ENCODE measurements at regions not wholly inside any gene's neighbourhood (a gene's known extent, or its start where the extent isn't known, plus 50 kb on each side); places are given as distances from the start of the nearest gene placed in this dataset.

- Mint-ChIP-seq H3K9me3 (ENCODE audit: unreplicated experiment) (peaks cover 2% of the 10 kb centered on the region), H3K4me1 (ENCODE audit: low read depth, unreplicated experiment) (no peaks in the 10 kb centered on the region), H3K36me3 (ENCODE audit: unreplicated experiment) (no peaks in the 10 kb centered on the region), H3K27me3 (ENCODE audit: unreplicated experiment) (peaks cover 1% of the 10 kb centered on the region), H3K27ac (ENCODE audit: unreplicated experiment) (no peak overlapping the region), H3K4me3 (ENCODE audit: unreplicated experiment) (no peak overlapping the region)
- no peak for TF ChIP-seq CTCF (IDR thresholded peaks at IDR 0.05; ENCODE audit: partially characterized antibody, unreplicated experiment)
- no peak for DNase-seq
These were observed 445.6 kb downstream of the PLPP3 start for GRCh38 chr1:56133522-56134472.

GRCh38 chr1:56132520-56132919 lies 446.8 kb downstream of the PLPP3 start:
- DNase-seq, result no peak
- no peak for TF ChIP-seq CTCF (IDR thresholded peaks at IDR 0.05; ENCODE audit: partially characterized antibody, unreplicated experiment)
- H3K9me3 Mint-ChIP-seq (ENCODE audit: unreplicated experiment), result peaks cover 2% of the 10 kb centered on the region
- no peak overlapping the region for H3K27ac Mint-ChIP-seq (ENCODE audit: unreplicated experiment)
- H3K4me3 Mint-ChIP-seq (ENCODE audit: unreplicated experiment), result no peak overlapping the region
- no peaks in the 10 kb centered on the region for H3K4me1 Mint-ChIP-seq (ENCODE audit: low read depth, unreplicated experiment)
- peaks cover 1% of the 10 kb centered on the region for H3K27me3 Mint-ChIP-seq (ENCODE audit: unreplicated experiment)
- H3K36me3 Mint-ChIP-seq (ENCODE audit: unreplicated experiment), result no peaks in the 10 kb centered on the region

GRCh38 chr1:56129837-56130236 lies 449.5 kb downstream of the PLPP3 start:
- Mint-ChIP-seq H3K27me3 (ENCODE audit: unreplicated experiment) (no peaks in the 10 kb centered on the region), H3K9me3 (ENCODE audit: unreplicated experiment) (no peaks in the 10 kb centered on the region), H3K4me1 (ENCODE audit: low read depth, unreplicated experiment) (no peaks in the 10 kb centered on the region), H3K27ac (ENCODE audit: unreplicated experiment) (no peak overlapping the region), H3K36me3 (ENCODE audit: unreplicated experiment) (no peaks in the 10 kb centered on the region), H3K4me3 (ENCODE audit: unreplicated experiment) (no peak overlapping the region)
- no peak for DNase-seq
- TF ChIP-seq CTCF (IDR thresholded peaks at IDR 0.05; ENCODE audit: partially characterized antibody, unreplicated experiment), result no peak

- no peaks in the 10 kb centered on the region for H3K4me1 Mint-ChIP-seq (ENCODE audit: low read depth, unreplicated experiment)
- peaks cover 4% of the 10 kb centered on the region for H3K9me3 Mint-ChIP-seq (ENCODE audit: unreplicated experiment)
- H3K27me3 Mint-ChIP-seq (ENCODE audit: unreplicated experiment), result no peaks in the 10 kb centered on the region
- no peak overlapping the region for H3K4me3 Mint-ChIP-seq (ENCODE audit: unreplicated experiment)
- no peak overlapping the region for H3K27ac Mint-ChIP-seq (ENCODE audit: unreplicated experiment)
- H3K36me3 Mint-ChIP-seq (ENCODE audit: unreplicated experiment), result no peaks in the 10 kb centered on the region
- no peak for TF ChIP-seq CTCF (IDR thresholded peaks at IDR 0.05; ENCODE audit: partially characterized antibody, unreplicated experiment)
- no peak for DNase-seq
These were observed 454.0 kb downstream of the PLPP3 start for GRCh38 chr1:56125316-56125715.

- H3K4me3 Mint-ChIP-seq (ENCODE audit: unreplicated experiment), result no peak overlapping the region
- peaks cover 4% of the 10 kb centered on the region for H3K9me3 Mint-ChIP-seq (ENCODE audit: unreplicated experiment)
- H3K27ac Mint-ChIP-seq (ENCODE audit: unreplicated experiment), result no peak overlapping the region
- no peaks in the 10 kb centered on the region for H3K4me1 Mint-ChIP-seq (ENCODE audit: low read depth, unreplicated experiment)
- no peaks in the 10 kb centered on the region for H3K36me3 Mint-ChIP-seq (ENCODE audit: unreplicated experiment)
- H3K27me3 Mint-ChIP-seq (ENCODE audit: unreplicated experiment), result peaks cover 1% of the 10 kb centered on the region
- DNase-seq, result no peak
- no peak for TF ChIP-seq CTCF (IDR thresholded peaks at IDR 0.05; ENCODE audit: partially characterized antibody, unreplicated experiment)
These were observed 455.5 kb downstream of the PLPP3 start for GRCh38 chr1:56123826-56124225.

All from glutamatergic neuron (in vitro differentiated cells).